RCC 7860 (cell line): ENCODE measurements at regions not wholly inside any gene's neighbourhood (a gene's known extent, or its start where the extent isn't known, plus 50 kb on each side); places are given as distances from the start of the nearest gene placed in this dataset.

Experiments
- DNase-seq: peaks from one replicate; pipeline ENCODE4 v3.0.0-alpha.2; 2015; ENCODE audit warnings: low spot score
- FAIRE-seq: peaks from 2 replicates; lab custom pipeline; 2012; peaks lifted over from hg19 to GRCh38; lab: Jason Lieb, UNC

DNA sequence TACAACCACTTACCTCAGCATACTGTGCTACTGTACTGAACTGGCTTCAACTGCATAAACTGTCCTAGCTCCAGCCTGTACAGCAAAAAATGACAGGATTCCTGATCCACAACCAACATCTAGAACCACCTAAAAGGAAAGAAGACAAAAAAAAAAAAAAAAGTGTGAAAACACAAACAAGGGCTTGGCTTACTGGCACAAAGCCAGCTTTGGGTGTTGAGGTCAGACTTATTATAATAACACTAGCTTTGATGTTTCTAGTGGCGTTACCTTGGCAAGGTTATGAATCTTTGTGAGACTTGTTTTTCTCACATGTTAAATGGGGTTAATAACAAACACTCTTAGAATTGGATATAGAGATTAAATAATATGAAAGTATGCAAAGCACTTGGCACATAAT, 148.5 kb upstream of the PUM3 start:
- no peak for FAIRE-seq
- no peak for DNase-seq

DNA sequence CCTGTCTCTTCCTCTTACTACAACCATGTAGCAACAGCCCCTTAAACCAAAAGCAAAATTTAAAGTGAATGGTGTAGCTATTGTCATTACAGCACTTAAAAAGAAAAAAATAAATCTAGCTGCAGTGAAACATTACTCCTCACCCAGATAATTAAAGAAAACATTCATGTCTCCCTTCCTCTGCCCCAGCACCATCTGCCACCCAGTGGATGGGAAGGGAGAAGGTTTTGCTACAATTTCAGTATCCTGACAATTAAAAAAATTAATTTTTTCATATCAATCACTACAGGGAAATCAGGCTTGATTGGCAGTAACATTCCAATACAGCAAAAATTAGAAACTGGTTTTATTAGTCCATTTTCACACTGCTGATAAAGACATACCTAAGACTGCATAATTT, 147.4 kb upstream of the PUM3 start:
- no peak for DNase-seq

DNA sequence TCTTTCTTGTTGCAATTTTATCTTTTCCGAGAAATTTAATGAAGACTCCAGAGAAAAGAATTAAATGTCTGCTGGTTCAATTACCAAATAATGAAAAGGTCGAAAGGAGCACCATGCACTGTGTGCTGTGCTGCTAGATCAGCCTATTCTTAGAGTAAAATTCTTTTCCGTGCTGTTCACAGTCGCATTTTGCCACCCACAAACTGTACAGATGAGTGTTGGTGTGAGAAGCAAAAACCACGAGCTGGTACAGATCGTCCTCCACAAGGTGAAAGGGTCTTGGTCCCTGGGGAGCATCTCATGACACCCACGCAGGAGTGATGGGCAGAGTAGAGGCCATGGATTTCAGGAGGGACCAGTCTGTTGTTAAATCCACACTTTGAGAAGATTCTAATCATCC, 143.8 kb upstream of the PUM3 start:
- DNase-seq = no peak
- no peak for FAIRE-seq

More for the DNA sequence above, 147.4 kb upstream of the PUM3 start:
- FAIRE-seq = no peak

DNA sequence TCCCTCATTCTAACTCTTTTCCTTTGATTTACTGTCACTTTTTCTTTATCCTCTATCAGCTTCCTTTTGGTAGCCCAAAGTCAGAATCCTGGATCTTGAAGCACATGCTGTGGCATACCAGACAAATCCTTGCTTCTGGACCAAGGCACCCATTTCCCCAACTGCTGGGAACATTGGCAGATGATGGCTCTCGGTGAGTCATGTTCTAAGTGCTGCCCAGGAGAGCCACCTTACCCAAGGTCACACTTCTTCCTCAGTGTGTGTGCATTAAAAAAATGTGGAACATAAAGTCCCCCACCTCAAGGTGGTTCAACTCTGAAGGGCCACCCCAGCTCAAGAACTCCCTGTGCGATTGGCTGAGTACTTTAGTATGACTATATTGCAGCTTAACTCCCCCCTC, 141.4 kb upstream of the PUM3 start:
- DNase-seq = no peak
- no peak for FAIRE-seq

DNA sequence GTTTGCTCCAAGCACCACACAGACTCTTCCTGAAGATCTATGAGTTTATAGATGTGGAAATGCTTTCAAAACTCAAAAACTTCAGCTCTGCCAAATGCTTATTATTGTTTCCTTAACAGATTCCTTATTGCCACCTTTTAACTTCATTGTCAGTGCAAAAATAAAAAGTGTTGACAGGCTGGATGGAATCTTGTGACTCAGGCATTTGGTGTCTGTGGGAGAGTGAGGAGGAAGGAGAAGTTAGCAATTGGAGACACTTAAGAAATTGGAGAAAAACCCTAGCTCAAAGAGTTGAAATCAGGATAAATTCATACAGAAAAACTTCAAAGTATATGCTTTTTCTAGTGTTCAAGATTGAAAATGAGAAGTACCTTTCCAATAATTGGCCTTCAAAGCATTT, 140.6 kb upstream of the PUM3 start:
- FAIRE-seq = no peak

DNA sequence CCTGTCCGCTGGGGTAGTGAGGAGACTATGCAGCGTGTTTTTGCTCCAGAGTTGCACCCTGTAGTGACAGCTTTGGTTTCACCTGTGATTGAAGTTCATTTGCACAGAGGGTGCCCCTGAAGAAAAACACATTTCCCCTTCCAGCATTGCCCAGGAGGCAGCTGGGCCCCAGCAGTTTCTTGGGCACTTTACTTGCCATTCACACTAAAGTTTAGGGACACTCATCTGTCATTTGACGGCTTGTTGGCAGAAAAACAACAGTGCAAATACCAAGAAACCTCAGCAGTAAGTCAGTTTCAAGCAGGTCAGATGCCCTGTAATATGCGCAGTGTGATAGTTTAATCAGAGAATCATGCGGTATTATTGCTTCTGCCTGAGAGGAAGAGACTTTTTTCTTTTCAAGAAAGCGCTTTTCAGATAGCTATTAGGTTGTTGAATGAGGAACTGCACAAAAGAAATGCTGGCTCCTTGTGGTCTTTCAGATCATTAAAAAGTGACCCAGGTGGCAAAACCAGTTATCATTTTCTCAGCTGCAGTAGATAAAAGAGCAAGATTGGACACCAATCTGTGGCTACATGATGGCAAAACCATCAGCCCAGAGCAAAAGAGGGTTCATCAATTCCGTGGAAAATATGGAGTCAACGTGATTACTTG, 136.2 kb upstream of the PUM3 start:
- DNase-seq (no peak), FAIRE-seq (no peak)

More for the DNA sequence above, 140.6 kb upstream of the PUM3 start:
- no peak for DNase-seq

DNA sequence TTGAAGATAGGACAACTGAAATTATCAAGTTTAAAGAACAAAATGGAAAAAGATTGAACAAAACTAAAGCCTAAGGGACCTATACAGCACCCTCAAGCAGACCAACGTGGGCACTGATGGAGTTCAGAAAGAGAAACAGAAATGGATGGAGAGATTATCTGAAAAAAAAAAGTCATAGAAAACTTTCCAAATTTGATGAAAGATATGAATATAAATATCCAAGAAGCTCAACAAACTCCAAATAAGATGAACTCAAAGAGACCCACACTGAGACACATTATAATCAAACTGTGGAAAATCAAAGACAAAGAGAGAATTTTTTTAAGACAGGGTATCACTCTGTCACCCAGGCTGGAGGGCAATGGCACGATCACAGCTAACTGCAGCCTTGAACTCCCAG, 128.6 kb upstream of the PUM3 start:
- no peak for FAIRE-seq
- no peak for DNase-seq

GRCh38 chr9:2970864-2971263, 127.0 kb upstream of the PUM3 start:
- DNase-seq (no peak), FAIRE-seq (no peak)

DNA sequence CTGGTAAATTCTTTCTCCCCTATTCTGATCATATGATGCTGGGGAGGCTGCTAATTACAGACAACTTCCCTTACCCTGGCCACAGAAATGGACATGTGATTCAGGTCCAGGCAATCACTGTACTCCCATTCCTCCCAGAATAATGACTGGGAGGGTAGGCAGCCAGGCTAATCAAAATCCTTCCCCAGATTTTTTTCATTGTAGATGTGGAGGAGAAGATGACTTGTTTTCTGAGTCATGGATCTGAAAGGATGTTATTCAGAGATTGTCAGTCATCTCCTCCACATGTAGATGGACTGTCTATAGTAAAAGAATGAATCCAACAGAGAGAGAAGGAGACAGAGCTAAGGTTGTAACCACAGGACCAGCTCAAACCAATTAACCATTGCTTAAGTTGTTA, 123.9 kb upstream of the PUM3 start:
- FAIRE-seq = no peak
- no peak for DNase-seq

GRCh38 chr9:2966565-2967300, 122.8 kb upstream of the PUM3 start:
- FAIRE-seq (no peak), DNase-seq (no peak)

GRCh38 chr9:2964470-2964869, 120.6 kb upstream of the PUM3 start:
- no peak for FAIRE-seq
- no peak for DNase-seq

- DNase-seq (no peak), FAIRE-seq (no peak)
These were observed 119.4 kb upstream of the PUM3 start for GRCh38 chr9:2963307-2963706.

- FAIRE-seq = no peak
- no peak for DNase-seq
These were observed 118.7 kb upstream of the PUM3 start for GRCh38 chr9:2962471-2963172.

DNA sequence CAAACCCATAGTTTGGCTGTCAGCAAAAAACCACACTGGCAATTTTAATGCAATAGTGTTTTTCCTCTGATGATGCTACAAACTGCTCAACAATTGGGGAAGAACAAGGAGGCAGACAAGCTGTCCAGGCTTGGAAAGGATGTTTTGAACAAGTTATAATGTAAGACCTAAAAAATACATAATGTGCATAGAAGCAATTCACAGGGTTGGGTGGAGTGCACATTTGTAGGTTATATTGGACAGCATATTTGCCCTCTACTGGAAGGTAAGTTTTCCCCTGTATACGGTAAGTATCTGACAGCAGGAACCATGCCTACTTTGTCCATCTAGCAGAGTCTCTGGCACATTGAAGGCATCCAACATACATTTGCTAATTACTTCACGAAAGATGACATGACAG, 114.3 kb upstream of the PUM3 start:
- no peak for DNase-seq
- no peak for FAIRE-seq

GRCh38 chr9:2957656-2958200, 113.8 kb upstream of the PUM3 start:
- FAIRE-seq (no peak), DNase-seq (no peak)

- FAIRE-seq (no peak), DNase-seq (no peak)
These were observed 111.7 kb upstream of the PUM3 start for GRCh38 chr9:2955575-2955974.

DNA sequence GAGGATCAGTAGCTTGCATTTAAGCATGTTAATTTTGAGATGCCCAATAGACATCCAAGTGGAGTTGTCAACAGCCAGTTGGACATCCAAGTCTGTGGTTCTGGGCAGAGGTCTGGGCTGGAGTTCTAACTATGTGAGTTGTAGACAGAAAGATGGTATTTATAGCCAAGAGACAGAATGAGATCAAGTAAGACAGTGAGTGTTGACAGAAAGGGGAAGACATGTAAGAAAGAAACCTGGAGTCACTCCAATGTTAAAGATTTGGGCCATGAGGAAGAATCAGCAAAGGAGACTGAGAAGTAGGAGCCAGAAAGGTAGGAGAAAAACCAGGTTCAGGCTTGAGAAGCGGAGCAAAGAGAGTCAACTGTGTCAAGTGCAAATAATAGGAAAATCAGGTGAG, 95.5 kb upstream of the PUM3 start:
- FAIRE-seq (no peak), DNase-seq (no peak)

GRCh38 chr9:2936221-2936620, 92.3 kb upstream of the PUM3 start:
- no peak for DNase-seq
- FAIRE-seq = no peak

- no peak for DNase-seq
These were observed 91.0 kb upstream of the PUM3 start for GRCh38 chr9:2934883-2935282.

GRCh38 chr9:2934241-2934650, 90.4 kb upstream of the PUM3 start:
- DNase-seq = no peak
- FAIRE-seq = no peak

More at GRCh38 chr9:2934883-2935282, 91.0 kb upstream of the PUM3 start:
- no peak for FAIRE-seq

- no peak for FAIRE-seq
These were observed 89.5 kb upstream of the PUM3 start for GRCh38 chr9:2933165-2934095.

More at GRCh38 chr9:2933165-2934095, 89.5 kb upstream of the PUM3 start:
- DNase-seq = no peak
